ENCODE measurements at regions not wholly inside any gene's neighbourhood (a gene's known extent, or its start where the extent isn't known, plus 50 kb on each side); places are given as distances from the start of the nearest gene placed in this dataset.

- Mint-ChIP-seq H3K27ac (no peak overlapping the region), H3K4me3 (no peak overlapping the region), H3K4me1 (no peaks in the 10 kb centered on the region), H3K36me3 (no peaks in the 10 kb centered on the region), H3K9me3 (no peaks in the 10 kb centered on the region)
- peak; percentile 65 for ATAC-seq
- DNase-seq (ENCODE audit: low spot score in 2 of 2): no peak
Measured at GRCh38 chr4:4631150-4631549, 89.3 kb upstream of the STX18 start.

- Mint-ChIP-seq H3K4me3 (no peak overlapping the region), H3K27ac (peak overlapping the region; percentile 61), H3K4me1 (no peaks in the 10 kb centered on the region), H3K9me3 (no peaks in the 10 kb centered on the region), H3K36me3 (no peaks in the 10 kb centered on the region)
- DNase-seq (ENCODE audit: low spot score in 2 of 2) (no peak), ATAC-seq (no peak)
Measured at GRCh38 chr4:4627906-4628305, 86.1 kb upstream of the STX18 start.

DNA sequence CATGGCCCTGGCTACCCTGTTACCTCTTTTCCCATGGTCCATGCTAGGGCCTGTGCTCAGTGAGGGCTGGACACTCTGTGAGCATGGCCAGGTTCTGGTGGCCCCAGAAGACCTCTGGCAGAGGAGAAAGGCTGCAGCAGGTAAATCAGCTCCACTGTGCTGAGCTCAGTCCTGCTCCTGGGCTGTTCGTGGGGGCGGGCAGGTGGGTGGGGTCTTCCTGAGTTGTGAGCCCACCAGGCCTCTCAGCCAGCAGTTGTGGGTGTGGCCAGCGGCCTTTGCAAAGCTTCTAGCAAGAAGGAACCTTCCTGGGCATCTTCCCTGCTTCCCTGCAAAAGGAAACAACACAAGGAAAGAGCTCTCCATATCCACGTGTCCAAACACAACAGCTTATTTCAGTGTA, 85.3 kb upstream of the STX18 start:
- Mint-ChIP-seq H3K27ac (peak overlapping the region; percentile 61), H3K4me3 (no peak overlapping the region), H3K9me3 (no peaks in the 10 kb centered on the region), H3K36me3 (no peaks in the 10 kb centered on the region), H3K4me1 (no peaks in the 10 kb centered on the region)
- ATAC-seq (no peak), DNase-seq (ENCODE audit: low spot score in 2 of 2) (no peak)

DNA sequence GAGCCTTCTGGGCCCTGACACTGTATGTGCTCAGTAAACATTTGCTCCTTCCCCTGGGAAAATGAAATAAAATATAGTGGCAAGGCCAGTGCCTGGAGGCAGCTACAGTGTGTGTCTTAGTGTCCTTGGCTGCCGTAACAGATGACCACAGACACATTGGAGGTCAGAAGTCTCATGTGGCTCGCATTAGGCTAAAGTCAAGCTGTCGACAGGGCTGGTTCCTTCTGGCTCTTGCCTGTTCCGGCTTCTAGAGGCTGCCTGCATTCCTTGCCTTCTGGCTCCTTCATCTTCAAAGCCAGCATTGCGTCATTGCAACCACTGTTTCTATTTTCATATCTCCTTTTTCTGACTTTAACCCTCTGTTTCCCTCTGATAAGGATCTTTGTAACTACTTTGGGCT, 83.6 kb upstream of the STX18 start:
- Mint-ChIP-seq H3K9me3 (no peaks in the 10 kb centered on the region), H3K4me1 (no peaks in the 10 kb centered on the region), H3K36me3 (no peaks in the 10 kb centered on the region), H3K4me3 (no peak overlapping the region), H3K27ac (no peak overlapping the region)
- no peak for ATAC-seq
- DNase-seq (ENCODE audit: low spot score in 2 of 2): no peak

GRCh38 chr4:4624276-4624897, 82.5 kb upstream of the STX18 start:
- Mint-ChIP-seq H3K9me3 (no peaks in the 10 kb centered on the region), H3K4me1 (no peaks in the 10 kb centered on the region), H3K27ac (no peak overlapping the region), H3K4me3 (no peak overlapping the region), H3K36me3 (no peaks in the 10 kb centered on the region)
- ATAC-seq (no peak), DNase-seq (ENCODE audit: low spot score in 2 of 2) (no peak)

DNA sequence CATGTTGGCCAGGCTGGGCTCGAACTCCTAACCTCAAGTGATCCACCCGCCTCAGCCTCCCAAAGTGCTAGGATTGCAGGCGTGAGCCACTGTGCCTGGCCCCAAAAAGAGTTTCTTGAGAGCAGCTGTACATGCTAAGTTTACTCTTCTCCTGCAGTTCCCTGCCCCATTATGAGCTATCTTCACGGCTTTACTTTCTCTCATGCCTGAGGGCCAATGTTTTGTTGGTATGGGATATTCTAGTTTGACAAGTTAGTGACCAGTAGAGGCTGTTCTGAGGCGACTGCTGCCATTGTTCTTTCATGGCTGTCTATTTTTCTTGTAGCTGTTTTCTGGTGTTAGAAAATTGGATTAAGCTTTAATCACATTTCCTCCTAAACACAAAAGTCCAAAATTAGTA, 78.0 kb upstream of the STX18 start:
- H3K9me3 Mint-ChIP-seq: no peaks in the 10 kb centered on the region
- no peak overlapping the region for H3K27ac Mint-ChIP-seq
- no peak overlapping the region for H3K4me3 Mint-ChIP-seq
- DNase-seq (ENCODE audit: low spot score in 2 of 2): no peak
- no peaks in the 10 kb centered on the region for H3K36me3 Mint-ChIP-seq
- ATAC-seq: no peak
- no peaks in the 10 kb centered on the region for H3K4me1 Mint-ChIP-seq

- Mint-ChIP-seq H3K27ac (no peak overlapping the region), H3K4me1 (no peaks in the 10 kb centered on the region), H3K36me3 (no peaks in the 10 kb centered on the region), H3K9me3 (no peaks in the 10 kb centered on the region), H3K4me3 (no peak overlapping the region)
- ATAC-seq: no peak
- no peak for DNase-seq (ENCODE audit: low spot score in 2 of 2)
Measured at GRCh38 chr4:4618847-4619246, 77.0 kb upstream of the STX18 start.

GRCh38 chr4:4614925-4615678, 73.3 kb upstream of the STX18 start:
- DNase-seq (ENCODE audit: low spot score in 2 of 2): no peak
- H3K4me1 Mint-ChIP-seq: no peaks in the 10 kb centered on the region
- ATAC-seq: no peak
- H3K36me3 Mint-ChIP-seq: no peaks in the 10 kb centered on the region
- no peaks in the 10 kb centered on the region for H3K9me3 Mint-ChIP-seq
- H3K4me3 Mint-ChIP-seq: no peak overlapping the region
- no peak overlapping the region for H3K27ac Mint-ChIP-seq

DNA sequence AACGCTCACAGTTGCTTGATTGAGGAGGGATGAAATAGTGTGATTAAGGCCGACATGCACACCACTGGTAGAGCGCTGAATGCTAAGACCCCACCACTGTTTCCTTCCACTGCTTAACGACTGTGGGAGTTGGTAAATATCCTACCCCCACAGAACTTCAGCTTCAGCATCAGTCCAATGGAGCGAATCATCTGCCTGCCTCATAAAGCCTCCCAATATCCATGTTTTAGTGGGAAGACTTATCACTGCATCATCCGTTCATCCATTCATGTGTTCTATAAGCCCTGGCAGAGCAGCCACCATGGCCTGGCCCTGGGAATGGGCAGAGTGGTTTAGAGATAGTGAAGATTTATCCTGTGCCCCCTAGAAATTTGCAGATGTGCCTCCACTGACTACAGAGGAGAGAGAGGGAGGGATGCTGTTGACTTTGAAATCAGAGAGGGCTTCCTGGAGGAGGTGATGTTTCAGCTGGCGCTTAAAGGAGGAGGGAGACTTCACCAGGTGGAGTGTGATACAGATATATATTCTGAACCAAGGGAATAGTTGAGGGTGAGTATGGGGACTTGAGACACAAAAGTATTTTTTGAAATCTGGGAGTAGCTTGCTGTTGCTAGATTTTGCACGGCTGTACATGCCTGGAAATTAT, 71.9 kb upstream of the STX18 start:
- Mint-ChIP-seq H3K36me3 (no peaks in the 10 kb centered on the region), H3K4me1 (no peaks in the 10 kb centered on the region), H3K9me3 (no peaks in the 10 kb centered on the region), H3K27ac (no peak overlapping the region), H3K4me3 (no peak overlapping the region)
- ATAC-seq (no peak), DNase-seq (ENCODE audit: low spot score in 2 of 2) (no peak)

DNA sequence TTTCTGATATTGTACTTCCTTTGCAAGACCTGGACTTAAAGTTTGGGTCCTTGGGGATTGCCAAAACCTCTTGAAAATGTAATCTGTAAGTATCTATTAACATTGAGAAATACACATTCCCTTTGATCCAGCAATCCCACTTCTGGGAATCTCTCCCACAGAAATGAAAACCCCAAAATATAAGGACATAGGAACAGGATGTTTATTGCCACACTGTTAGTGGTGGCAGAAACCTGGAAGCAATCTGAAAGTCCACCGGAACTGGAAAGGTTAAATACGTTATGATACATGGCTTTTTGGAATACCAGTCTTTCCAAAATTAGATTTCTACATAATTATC, 71.2 kb upstream of the STX18 start:
- Mint-ChIP-seq H3K27ac (no peak overlapping the region), H3K9me3 (no peaks in the 10 kb centered on the region), H3K4me3 (no peak overlapping the region), H3K36me3 (no peaks in the 10 kb centered on the region), H3K4me1 (no peaks in the 10 kb centered on the region)
- no peak for ATAC-seq
- no peak for DNase-seq (ENCODE audit: low spot score in 2 of 2)

DNA sequence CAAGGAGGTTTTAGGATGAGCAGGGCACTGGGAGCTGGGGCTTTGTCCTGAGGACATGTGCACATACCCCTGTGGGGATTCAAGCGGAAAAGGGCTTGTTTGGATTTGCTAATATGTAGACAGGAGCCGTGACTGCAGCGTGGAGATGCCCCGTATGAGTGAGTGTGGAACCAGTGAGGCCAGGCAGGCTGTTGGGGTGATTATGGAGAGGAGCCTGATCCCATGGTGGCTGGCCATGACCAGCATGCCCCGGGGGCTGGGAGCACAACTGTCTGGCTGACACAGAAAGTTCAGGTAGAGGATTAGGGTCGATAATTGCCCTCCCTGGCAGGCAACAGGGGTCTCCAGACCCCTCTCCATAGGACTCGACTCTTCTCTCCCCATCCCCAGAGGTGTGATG, 68.8 kb upstream of the STX18 start:
- DNase-seq (ENCODE audit: low spot score in 2 of 2): no peak
- ATAC-seq: no peak
- H3K9me3 Mint-ChIP-seq: no peaks in the 10 kb centered on the region
- no peak overlapping the region for H3K27ac Mint-ChIP-seq
- no peak overlapping the region for H3K4me3 Mint-ChIP-seq
- H3K36me3 Mint-ChIP-seq: no peaks in the 10 kb centered on the region
- H3K4me1 Mint-ChIP-seq: no peaks in the 10 kb centered on the region

GRCh38 chr4:4609622-4610334, 67.9 kb upstream of the STX18 start:
- no peaks in the 10 kb centered on the region for H3K9me3 Mint-ChIP-seq
- H3K36me3 Mint-ChIP-seq: no peaks in the 10 kb centered on the region
- DNase-seq (ENCODE audit: low spot score in 2 of 2) (no peak), ATAC-seq (no peak)
- no peak overlapping the region for H3K4me3 Mint-ChIP-seq
- H3K4me1 Mint-ChIP-seq: no peaks in the 10 kb centered on the region
- no peak overlapping the region for H3K27ac Mint-ChIP-seq

DNA sequence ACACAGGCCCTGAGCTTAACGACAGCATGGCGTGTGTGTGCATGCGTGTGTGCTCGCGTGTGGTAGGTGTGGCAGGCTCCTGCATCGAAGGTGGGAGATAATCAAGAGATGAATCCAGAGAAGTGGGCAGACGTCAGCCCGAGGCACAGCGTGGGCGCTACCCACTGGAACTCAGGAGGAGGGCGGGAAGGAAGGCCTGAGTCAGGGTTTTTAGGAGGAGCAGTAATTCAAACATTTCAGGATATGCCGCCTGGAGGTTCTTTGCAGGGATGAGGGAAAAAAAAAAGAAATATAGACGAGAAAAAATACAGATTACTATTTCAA, 66.3 kb upstream of the STX18 start:
- H3K27ac Mint-ChIP-seq: no peak overlapping the region
- no peak for DNase-seq (ENCODE audit: low spot score in 2 of 2)
- no peak overlapping the region for H3K4me3 Mint-ChIP-seq
- H3K36me3 Mint-ChIP-seq: no peaks in the 10 kb centered on the region
- no peaks in the 10 kb centered on the region for H3K9me3 Mint-ChIP-seq
- H3K4me1 Mint-ChIP-seq: no peaks in the 10 kb centered on the region
- ATAC-seq: no peak

DNA sequence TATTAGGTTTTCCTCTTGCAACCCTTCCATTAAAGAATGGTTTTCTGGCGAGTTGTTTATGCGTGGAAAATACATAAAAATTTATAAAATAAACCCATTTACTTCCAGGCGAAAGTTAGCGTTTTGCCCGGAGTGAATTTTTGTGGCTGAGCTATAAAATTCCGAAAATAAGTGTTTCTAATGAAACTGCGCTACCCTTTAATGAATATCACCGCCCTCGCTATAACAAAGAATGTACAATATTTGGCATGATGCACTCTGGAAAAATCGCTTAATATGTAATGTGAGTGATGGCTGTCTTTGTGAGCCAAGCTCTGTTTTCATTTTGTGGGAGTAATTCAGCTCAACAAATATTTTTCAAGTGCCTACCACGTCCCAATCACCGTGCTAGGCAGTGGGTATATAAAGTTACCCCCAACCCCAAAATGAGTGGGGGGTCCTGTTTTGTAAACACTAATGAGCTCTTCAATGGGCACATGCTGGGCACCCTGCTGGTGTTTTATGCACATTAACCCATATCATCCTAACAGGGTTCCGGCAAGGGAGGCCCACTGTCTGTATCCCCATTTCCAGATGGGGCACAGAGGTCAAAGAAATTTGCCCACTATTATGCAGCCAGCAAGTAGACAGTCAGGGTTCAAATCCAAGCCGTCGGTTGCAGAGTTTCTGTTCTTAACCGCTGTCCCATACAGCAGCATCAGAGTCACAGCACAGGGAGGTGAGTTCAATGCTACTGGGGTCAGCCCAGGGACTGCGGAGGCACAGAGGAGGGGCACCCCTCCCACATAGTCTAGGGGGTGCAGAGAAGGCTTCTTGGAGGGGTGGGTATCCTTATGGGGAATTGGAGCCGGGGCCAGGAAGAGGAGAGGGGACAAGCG, 65.7 kb upstream of the STX18 start:
- H3K9me3 Mint-ChIP-seq: no peaks in the 10 kb centered on the region
- no peaks in the 10 kb centered on the region for H3K4me1 Mint-ChIP-seq
- no peaks in the 10 kb centered on the region for H3K36me3 Mint-ChIP-seq
- no peak overlapping the region for H3K27ac Mint-ChIP-seq
- H3K4me3 Mint-ChIP-seq: no peak overlapping the region
- DNase-seq (ENCODE audit: low spot score in 2 of 2) (no peak), ATAC-seq (no peak)

GRCh38 chr4:4606321-4606720, 64.5 kb upstream of the STX18 start:
- DNase-seq (ENCODE audit: low spot score in 2 of 2): no peak
- ATAC-seq: no peak
- no peaks in the 10 kb centered on the region for H3K9me3 Mint-ChIP-seq
- H3K36me3 Mint-ChIP-seq: no peaks in the 10 kb centered on the region
- H3K4me3 Mint-ChIP-seq: no peak overlapping the region
- no peaks in the 10 kb centered on the region for H3K4me1 Mint-ChIP-seq
- H3K27ac Mint-ChIP-seq: no peak overlapping the region
